Muscle layer of colon (tissue), 2 donors: ENCODE measurements at regions not wholly inside any gene's neighbourhood (a gene's known extent, or its start where the extent isn't known, plus 50 kb on each side); places are given as distances from the start of the nearest gene placed in this dataset.

ENCODE experiments used
- H3K27ac ChIP-seq: one replicate; pipeline ENCODE4 v1.7.0; 2013; ENCODE audit warnings: low read depth, mild to moderate bottlenecking, low read length, moderate library complexity
- H3K27me3 ChIP-seq, 2 donors: one replicate each; pipeline ENCODE4 v1.7.0; 2013; ENCODE audit warnings: low read length in 2 of 2, mild to moderate bottlenecking in 2 of 2; ENCODE audit not compliant: insufficient read depth in 2 of 2, control insufficient read depth in 1 of 2
- H3K36me3 ChIP-seq: one replicate; pipeline ENCODE4 v1.7.0; 2013; ENCODE audit warnings: mild to moderate bottlenecking, low read length; ENCODE audit not compliant: insufficient read depth
- H3K4me1 ChIP-seq: one replicate; pipeline ENCODE4 v1.7.0; 2013; ENCODE audit warnings: mild to moderate bottlenecking, low read length; ENCODE audit not compliant: insufficient read depth
- H3K4me3 ChIP-seq, 2 donors: one replicate each; pipeline ENCODE4 v1.7.0; 2013; ENCODE audit warnings: low read length in 2 of 2, low read depth in 1 of 2, mild to moderate bottlenecking in 1 of 2, moderate library complexity in 1 of 2
- H3K9ac ChIP-seq: one replicate; pipeline ENCODE4 v1.7.0; 2013; ENCODE audit warnings: low read length
- H3K9me3 ChIP-seq: one replicate; pipeline ENCODE4 v1.7.0; 2013; ENCODE audit warnings: mild to moderate bottlenecking, low read length
- donor health status: abdominal sarcoma.
- donor health status: Adenocarcinoma of cecum.

- Histone ChIP-seq H3K9me3 (no peaks in the 10 kb centered on the region), H3K36me3 (no peaks in the 10 kb centered on the region), H3K4me1 (peaks cover 44% of the 10 kb centered on the region), H3K4me3 (no peak overlapping the region), H3K27ac (no peak overlapping the region), H3K27me3 (no peaks in the 10 kb centered on the region), H3K9ac (no peak overlapping the region)
Observed at GRCh38 chr9:89877051-89878002, 272.5 kb downstream of the GADD45G start.

GRCh38 chr9:89878003-89878411 lies 273.2 kb downstream of the GADD45G start:
- peaks cover 38% of the 10 kb centered on the region for H3K4me1 ChIP-seq

GRCh38 chr9:89878687-89879086 lies 273.9 kb downstream of the GADD45G start:
- Histone ChIP-seq H3K9me3 (no peaks in the 10 kb centered on the region), H3K4me1 (peaks cover 31% of the 10 kb centered on the region), H3K27me3 (no peaks in the 10 kb centered on the region), H3K27ac (no peak overlapping the region), H3K4me3 (no peak overlapping the region), H3K36me3 (no peaks in the 10 kb centered on the region), H3K9ac (no peak overlapping the region)

More at GRCh38 chr9:89878003-89878411, 273.2 kb downstream of the GADD45G start:
- Histone ChIP-seq H3K9ac (no peak overlapping the region), H3K9me3 (no peaks in the 10 kb centered on the region), H3K4me3 (no peak overlapping the region), H3K36me3 (no peaks in the 10 kb centered on the region), H3K27ac (no peak overlapping the region), H3K27me3 (no peaks in the 10 kb centered on the region)

GRCh38 chr9:89879276-89879675 lies 274.5 kb downstream of the GADD45G start:
- no peaks in the 10 kb centered on the region for H3K36me3 ChIP-seq
- no peaks in the 10 kb centered on the region for H3K27me3 ChIP-seq
- H3K9me3 ChIP-seq = no peaks in the 10 kb centered on the region
- no peak overlapping the region for H3K27ac ChIP-seq
- H3K4me3 ChIP-seq = no peak overlapping the region
- H3K9ac ChIP-seq = no peak overlapping the region
- peaks cover 26% of the 10 kb centered on the region for H3K4me1 ChIP-seq

- Histone ChIP-seq H3K27ac (no peak overlapping the region), H3K4me3 (no peak overlapping the region), H3K36me3 (no peaks in the 10 kb centered on the region), H3K27me3 (no peaks in the 10 kb centered on the region), H3K9me3 (no peaks in the 10 kb centered on the region), H3K9ac (no peak overlapping the region), H3K4me1 (peaks cover 21% of the 10 kb centered on the region)
Observed at GRCh38 chr9:89879701-89880100, 274.9 kb downstream of the GADD45G start.

- peaks cover 17% of the 10 kb centered on the region for H3K4me1 ChIP-seq
- no peak overlapping the region for H3K9ac ChIP-seq
- H3K4me3 ChIP-seq = no peak overlapping the region
- H3K27me3 ChIP-seq = no peaks in the 10 kb centered on the region
- H3K36me3 ChIP-seq = no peaks in the 10 kb centered on the region
- H3K9me3 ChIP-seq = no peaks in the 10 kb centered on the region
- no peak overlapping the region for H3K27ac ChIP-seq
Observed at GRCh38 chr9:89880161-89880560, 275.3 kb downstream of the GADD45G start.

GRCh38 chr9:89880721-89881120 lies 275.9 kb downstream of the GADD45G start:
- H3K9me3 ChIP-seq = no peaks in the 10 kb centered on the region
- no peaks in the 10 kb centered on the region for H3K36me3 ChIP-seq
- H3K4me1 ChIP-seq = peaks cover 11% of the 10 kb centered on the region
- H3K4me3 ChIP-seq = no peak overlapping the region
- H3K27me3 ChIP-seq = no peaks in the 10 kb centered on the region
- H3K9ac ChIP-seq = no peak overlapping the region
- no peak overlapping the region for H3K27ac ChIP-seq

- Histone ChIP-seq H3K36me3 (no peaks in the 10 kb centered on the region), H3K27ac (no peak overlapping the region), H3K4me1 (peaks cover 14% of the 10 kb centered on the region), H3K27me3 (no peaks in the 10 kb centered on the region), H3K9ac (no peak overlapping the region), H3K9me3 (no peaks in the 10 kb centered on the region), H3K4me3 (no peak overlapping the region)
Observed at GRCh38 chr9:89881431-89881830, 276.6 kb downstream of the GADD45G start.

GRCh38 chr9:89882930-89883361 lies 278.1 kb downstream of the GADD45G start:
- Histone ChIP-seq H3K9me3 (no peaks in the 10 kb centered on the region), H3K4me3 (no peak overlapping the region), H3K27me3 (no peaks in the 10 kb centered on the region), H3K4me1 (peaks cover 11% of the 10 kb centered on the region), H3K27ac (no peak overlapping the region), H3K36me3 (no peaks in the 10 kb centered on the region), H3K9ac (no peak overlapping the region)

- H3K4me1 ChIP-seq = peaks cover 11% of the 10 kb centered on the region
- no peaks in the 10 kb centered on the region for H3K36me3 ChIP-seq
- H3K27ac ChIP-seq = no peak overlapping the region
- H3K9ac ChIP-seq = no peak overlapping the region
- H3K27me3 ChIP-seq = no peaks in the 10 kb centered on the region
- H3K4me3 ChIP-seq = no peak overlapping the region
- H3K9me3 ChIP-seq = no peaks in the 10 kb centered on the region
Observed at GRCh38 chr9:89883401-89884341, 278.9 kb downstream of the GADD45G start.

GRCh38 chr9:89884356-89885083 lies 279.7 kb downstream of the GADD45G start:
- H3K27me3 ChIP-seq = no peaks in the 10 kb centered on the region
- no peak overlapping the region for H3K27ac ChIP-seq
- peaks cover 7% of the 10 kb centered on the region for H3K4me1 ChIP-seq
- no peaks in the 10 kb centered on the region for H3K36me3 ChIP-seq
- no peak overlapping the region for H3K9ac ChIP-seq
- no peak overlapping the region for H3K4me3 ChIP-seq
- no peaks in the 10 kb centered on the region for H3K9me3 ChIP-seq
